ENCODE measurements at regions not wholly inside any gene's neighbourhood (a gene's known extent, or its start where the extent isn't known, plus 50 kb on each side); places are given as distances from the start of the nearest gene placed in this dataset.

DNA sequence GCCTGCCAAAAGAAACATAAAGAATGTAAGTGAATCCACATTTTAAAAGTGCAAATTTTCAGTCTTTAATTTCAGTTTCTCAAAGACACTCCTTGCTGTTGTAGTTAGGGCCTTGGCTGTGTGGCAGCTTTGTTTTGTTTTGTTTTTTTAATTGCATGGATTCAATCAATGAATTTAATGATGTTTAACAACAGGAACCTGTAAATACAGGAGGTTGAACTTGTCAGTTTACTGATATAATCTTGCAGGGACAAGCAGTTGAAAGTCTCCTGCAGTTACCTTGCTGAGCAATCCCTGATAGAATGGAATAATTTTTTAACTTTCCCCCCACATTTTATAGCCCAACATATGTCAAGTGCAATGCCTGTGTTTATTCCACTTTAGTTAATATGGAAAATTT, 528.3 kb upstream of the PCDH7 start:
- TF ChIP-seq YY1 (IDR thresholded peaks at IDR 0.05; ENCODE audit: insufficient read depth, insufficient read length) (no peak), ZNF274 (IDR thresholded peaks at IDR 0.05; ENCODE audit: low read depth, low read length) (no peak), SUZ12 (IDR thresholded peaks at IDR 0.05; ENCODE audit: extremely low read depth, insufficient read depth, insufficient read length) (no peak)
